BJ (cell line): ENCODE measurements at regions not wholly inside any gene's neighbourhood (a gene's known extent, or its start where the extent isn't known, plus 50 kb on each side); places are given as distances from the start of the nearest gene placed in this dataset.
"Not testable (repeated sequence)": the region's sequence is repeated elsewhere in the genome, so short reads cannot be mapped to it uniquely, and the experiment has no call there.

Source experiments
- CTCF ChIA-PET: fragments of 350-600 bp; formaldehyde crosslinking; extraction: SDS; loops from one replicate; lab custom pipeline; 2021; ENCODE audit warnings: antibody characterized with exemption, inconsistent platforms; lab: Yijun Ruan, JAX
- POLR2A ChIA-PET: fragments of 300-600 bp; sonication (Branson Sonifier 250); formaldehyde crosslinking; extraction: SDS; loops from one replicate; lab custom pipeline; 2021; ENCODE audit warnings: antibody characterized with exemption; lab: Charles Lee
- DNase-seq: peaks from one replicate; pipeline ENCODE4 v3.0.0-alpha.2; 2011; ENCODE audit warnings: low read depth
- H3K27me3 ChIP-seq: 2 replicates; pipeline ENCODE4 v1.6.0; 2011; ENCODE audit warnings: low read length; ENCODE audit not compliant: control insufficient read depth, insufficient read depth
- H3K36me3 ChIP-seq: 2 replicates; pipeline ENCODE4 v1.5.1; 2011; ENCODE audit warnings: low read length; ENCODE audit not compliant: control insufficient read depth, insufficient read depth
- H3K4me3 ChIP-seq: 2 replicates; pipeline ENCODE4 v1.5.1; 2011; ENCODE audit warnings: low read depth, mild to moderate bottlenecking, control low read depth, low read length
- CTCF ChIP-seq: IDR thresholded peaks from 2 replicates; pipeline ENCODE4 v1.5.1; 2011; ENCODE audit warnings: low read depth, mild to moderate bottlenecking, control low read depth, inconsistent platforms, low read length, moderate library complexity; ENCODE audit not compliant: insufficient read depth

DNA sequence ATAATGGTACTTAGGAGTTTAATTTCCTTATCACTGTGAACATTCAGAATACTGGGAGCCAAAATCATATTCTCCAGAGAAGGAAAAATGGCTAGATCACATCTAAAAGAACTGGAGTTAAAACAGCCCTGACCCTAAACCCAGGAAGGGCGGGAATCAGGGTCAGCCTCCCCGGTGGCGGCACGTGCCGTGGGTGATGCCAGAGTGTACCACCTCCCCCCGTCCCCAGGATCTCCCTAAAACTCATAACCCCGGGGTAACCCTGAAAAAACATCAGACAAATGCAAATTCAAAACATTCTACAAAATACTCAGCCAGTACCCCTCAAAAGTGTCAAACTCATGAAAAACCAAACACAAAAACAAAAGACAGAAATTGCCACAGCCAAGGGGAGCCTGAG is 148.3 kb downstream of the DLL1 start:
- Histone ChIP-seq H3K36me3 (no peaks in the 10 kb centered on the region), H3K4me3 (no peak overlapping the region), H3K27me3 (no peaks in the 10 kb centered on the region)
- DNase-seq = no peak
- ChIA-PET POLR2A (no interaction called here), CTCF (no interaction called here)
- no peak for TF ChIP-seq CTCF

GRCh38 chr6:170141061-170141460 is 149.8 kb downstream of the DLL1 start:
- H3K4me3 ChIP-seq, H3K27me3 ChIP-seq, H3K36me3 ChIP-seq, CTCF ChIA-PET, DNase-seq, POLR2A ChIA-PET: not testable (repeated sequence)

DNA sequence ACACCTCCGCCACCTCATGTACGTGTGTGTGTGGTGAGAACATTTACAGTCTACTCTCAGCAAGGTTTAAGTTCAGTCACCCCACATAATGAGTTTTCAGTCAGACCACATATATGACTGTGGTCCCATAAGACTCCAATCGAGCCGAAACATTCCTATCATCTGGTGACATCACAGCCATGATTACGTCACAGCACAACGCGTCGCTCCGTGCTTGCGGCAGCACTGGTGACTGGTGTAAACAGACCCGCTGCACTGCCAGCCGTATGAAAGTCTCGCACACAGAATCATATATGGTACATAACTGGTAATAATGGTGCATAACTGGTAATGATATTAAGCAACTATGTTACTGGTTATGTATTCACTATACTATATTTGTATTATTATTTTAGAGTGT is 150.7 kb downstream of the DLL1 start:
- Histone ChIP-seq H3K36me3 (no peaks in the 10 kb centered on the region), H3K4me3 (no peak overlapping the region), H3K27me3 (no peaks in the 10 kb centered on the region)
- DNase-seq = no peak
- TF ChIP-seq CTCF = no peak
- ChIA-PET CTCF (no interaction called here), POLR2A (no interaction called here)

DNA sequence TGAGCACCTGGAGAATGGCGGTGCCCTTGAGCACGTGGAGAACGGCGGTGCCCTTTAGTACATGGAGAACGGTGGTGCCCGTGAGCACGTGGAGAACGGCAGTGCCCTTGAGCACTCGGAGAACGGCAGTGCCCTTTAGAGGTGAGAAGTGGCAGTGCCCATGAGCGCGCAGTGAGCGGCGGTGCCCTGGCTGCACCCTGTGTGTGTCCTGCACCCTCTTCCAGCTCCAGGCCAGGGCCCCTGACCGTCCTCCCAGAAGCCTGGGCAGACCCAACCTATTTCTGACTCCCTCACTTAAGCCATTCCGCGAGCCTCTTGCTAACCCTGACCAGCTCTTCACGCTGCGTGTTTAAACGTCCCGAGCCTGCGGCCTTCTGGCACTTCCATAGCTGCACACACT is 151.3 kb downstream of the DLL1 start:
- H3K36me3 ChIP-seq = no peaks in the 10 kb centered on the region
- H3K27me3 ChIP-seq = no peaks in the 10 kb centered on the region
- ChIA-PET POLR2A (no interaction called here), CTCF (no interaction called here)
- H3K4me3 ChIP-seq = no peak overlapping the region
- TF ChIP-seq CTCF = no peak
- DNase-seq = no peak

GRCh38 chr6:170139046-170139445 is 151.8 kb downstream of the DLL1 start:
- H3K36me3 ChIP-seq, H3K27me3 ChIP-seq, H3K4me3 ChIP-seq, POLR2A ChIA-PET, DNase-seq, CTCF ChIA-PET: not testable (repeated sequence)

DNA sequence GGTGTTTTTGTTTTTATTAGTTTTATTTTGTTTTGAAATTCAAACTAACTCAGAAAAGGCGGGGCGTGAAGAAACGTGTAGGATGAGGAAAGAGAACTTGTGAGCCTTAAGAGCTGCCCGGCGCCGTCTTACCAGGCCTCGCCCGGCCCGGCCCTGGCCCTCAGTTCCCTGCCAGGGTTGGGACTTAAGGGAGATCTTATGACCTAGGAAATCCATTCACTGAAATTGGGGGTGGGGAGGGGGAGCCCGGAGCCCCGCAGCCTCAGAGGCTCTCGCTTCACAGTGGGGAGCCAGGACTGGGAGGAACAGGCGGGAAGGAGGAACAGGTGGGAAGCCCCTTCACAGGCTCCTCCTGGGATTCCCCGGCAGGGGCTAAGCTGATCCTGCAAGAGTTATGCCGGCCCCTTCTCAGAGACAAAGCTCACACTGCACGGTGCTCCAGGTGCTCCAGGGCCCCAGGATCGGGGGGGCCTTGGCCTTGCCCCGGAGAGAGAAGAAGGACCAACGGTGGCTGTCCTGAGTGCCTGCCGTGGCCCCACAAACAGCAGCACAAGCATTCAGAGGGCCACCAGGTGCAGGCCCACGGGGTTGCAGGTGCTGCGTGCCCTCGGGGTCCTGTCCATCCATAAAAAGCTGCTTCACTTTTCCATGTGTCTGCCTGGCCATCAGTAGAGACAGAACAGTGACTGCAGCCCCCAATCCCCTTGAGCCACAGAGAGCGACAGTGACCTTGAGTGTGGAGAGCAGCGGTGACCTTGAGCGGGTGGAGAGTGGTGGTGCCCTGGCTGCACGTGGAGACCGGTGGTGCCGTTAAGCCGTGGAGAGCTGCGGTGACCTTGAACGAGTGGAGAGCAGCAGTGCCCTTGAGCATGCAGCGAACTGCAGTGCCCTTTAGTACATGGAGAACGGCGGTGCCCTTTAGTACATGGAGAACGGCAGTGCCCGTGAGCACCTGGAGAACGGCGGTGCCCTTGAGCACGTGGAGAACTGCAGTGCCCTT is 152.7 kb downstream of the DLL1 start:
- CTCF ChIA-PET = interaction anchor here (0.6 kb wide), 1 partner anchor 13 kb away, joined by 4 read pairs; no protein-coding TSS in a partner anchor
- no peak for TF ChIP-seq CTCF
- H3K4me3 ChIP-seq = no peak overlapping the region
- POLR2A ChIA-PET = no interaction called here
- H3K27me3 ChIP-seq = no peaks in the 10 kb centered on the region
- no peaks in the 10 kb centered on the region for H3K36me3 ChIP-seq
- DNase-seq = no peak
